22Rv1 (cell line): ENCODE measurements at regions not wholly inside any gene's neighbourhood (a gene's known extent, or its start where the extent isn't known, plus 50 kb on each side); places are given as distances from the start of the nearest gene placed in this dataset.

Experiments used
- H3K27ac ChIP-seq: fragments of 450-650 bp; 2 replicates; pipeline ENCODE4 v1.5.1; 2017
- ZFX ChIP-seq: fragments of 450-650 bp; IDR thresholded peaks from 2 replicates; pipeline ENCODE4 v1.6.1; 2017; ENCODE audit warnings: antibody characterized with exemption, borderline replicate concordance
- TF ChIP-seq, protein P1 (sequence below): fragments of 450-650 bp; IDR thresholded peaks from 2 replicates; pipeline ENCODE4 v1.5.1; 2017; ENCODE audit warnings: mild to moderate bottlenecking

DNA sequence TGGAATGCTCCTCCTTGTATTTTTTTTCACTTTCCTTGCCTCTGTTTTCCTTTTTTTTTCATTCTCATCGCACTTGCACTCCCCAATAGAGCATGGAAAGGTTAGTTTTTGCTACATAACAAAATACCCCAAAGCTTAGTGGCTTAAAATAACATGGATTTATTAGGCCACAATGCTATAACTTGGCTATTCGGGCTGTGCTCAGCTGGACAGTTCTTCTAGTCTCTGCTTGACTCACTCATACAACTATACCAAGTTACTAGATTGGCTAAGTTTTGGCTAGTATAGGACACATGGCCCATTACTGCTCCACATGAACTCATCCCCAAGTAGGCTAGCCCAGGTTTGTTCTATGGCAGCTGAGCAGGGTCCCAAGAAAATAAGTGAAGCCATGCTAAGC is 94.5 kb upstream of the ANKEF1 start:
- H3K27ac ChIP-seq = no peak overlapping the region
- TF ChIP-seq, protein P1, sequence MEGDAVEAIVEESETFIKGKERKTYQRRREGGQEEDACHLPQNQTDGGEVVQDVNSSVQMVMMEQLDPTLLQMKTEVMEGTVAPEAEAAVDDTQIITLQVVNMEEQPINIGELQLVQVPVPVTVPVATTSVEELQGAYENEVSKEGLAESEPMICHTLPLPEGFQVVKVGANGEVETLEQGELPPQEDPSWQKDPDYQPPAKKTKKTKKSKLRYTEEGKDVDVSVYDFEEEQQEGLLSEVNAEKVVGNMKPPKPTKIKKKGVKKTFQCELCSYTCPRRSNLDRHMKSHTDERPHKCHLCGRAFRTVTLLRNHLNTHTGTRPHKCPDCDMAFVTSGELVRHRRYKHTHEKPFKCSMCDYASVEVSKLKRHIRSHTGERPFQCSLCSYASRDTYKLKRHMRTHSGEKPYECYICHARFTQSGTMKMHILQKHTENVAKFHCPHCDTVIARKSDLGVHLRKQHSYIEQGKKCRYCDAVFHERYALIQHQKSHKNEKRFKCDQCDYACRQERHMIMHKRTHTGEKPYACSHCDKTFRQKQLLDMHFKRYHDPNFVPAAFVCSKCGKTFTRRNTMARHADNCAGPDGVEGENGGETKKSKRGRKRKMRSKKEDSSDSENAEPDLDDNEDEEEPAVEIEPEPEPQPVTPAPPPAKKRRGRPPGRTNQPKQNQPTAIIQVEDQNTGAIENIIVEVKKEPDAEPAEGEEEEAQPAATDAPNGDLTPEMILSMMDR = no peak
- TF ChIP-seq ZFX = no peak

DNA sequence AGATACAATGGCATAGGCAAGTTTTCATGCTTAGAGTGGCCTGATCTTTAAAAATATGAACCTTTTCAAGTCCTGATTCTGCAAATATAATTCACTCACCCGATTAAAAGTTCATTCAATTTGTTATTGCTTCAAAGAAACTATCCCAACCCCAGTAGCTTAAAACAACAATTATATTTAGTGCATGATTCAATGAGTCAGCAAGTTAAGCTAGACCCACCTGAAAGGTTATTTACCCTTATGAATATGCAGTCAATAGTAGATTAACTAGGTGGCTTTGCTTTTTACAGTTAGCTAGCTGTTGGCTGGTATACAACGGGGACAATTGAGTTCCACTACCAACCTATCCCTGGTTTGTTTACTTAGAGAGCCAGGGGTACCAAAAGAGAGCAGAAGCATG is 95.6 kb upstream of the ANKEF1 start:
- H3K27ac ChIP-seq = no peak overlapping the region
- TF ChIP-seq, protein P1 = no peak
- TF ChIP-seq ZFX = no peak

DNA sequence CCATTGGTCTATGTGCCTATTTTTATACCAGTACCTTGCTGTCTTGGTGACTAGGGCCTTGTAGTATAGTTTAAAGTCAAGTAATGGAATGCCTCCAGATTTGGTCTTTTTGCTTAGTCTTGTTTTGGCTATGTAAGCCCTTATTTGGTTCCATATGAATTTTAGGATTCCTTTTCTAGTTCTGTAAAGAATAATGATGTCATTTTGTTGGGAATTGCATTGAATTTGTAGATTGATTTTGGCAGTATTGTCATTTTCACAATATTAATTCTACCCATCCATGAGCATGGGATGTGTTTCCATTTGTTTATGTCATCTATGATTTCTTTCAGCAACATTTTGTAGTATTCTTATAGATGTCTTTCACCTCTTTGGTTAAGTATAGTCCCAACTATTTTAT is 96.4 kb upstream of the PAK5 start:
- TF ChIP-seq, protein P1 = no peak
- no peak for TF ChIP-seq ZFX
- H3K27ac ChIP-seq = no peak overlapping the region

DNA sequence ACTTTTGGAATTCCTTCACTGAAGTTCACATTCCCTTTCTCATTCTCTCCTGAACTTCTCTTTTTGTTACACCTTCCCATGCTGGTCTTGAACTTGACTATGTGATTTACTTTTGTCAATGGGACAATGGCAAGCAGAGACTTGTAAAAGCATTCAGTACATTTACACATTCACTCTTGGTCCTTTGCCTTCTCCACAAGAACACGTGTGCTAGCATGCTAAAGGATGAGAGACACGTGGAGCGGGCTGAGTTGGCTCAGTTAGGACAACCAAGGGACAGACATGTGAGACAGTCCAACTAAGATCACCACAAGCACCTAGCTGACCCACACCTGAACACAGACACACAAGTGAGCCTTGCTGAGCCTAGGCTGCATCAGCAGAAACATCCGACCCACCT is 91.3 kb upstream of the PAK5 start:
- no peak overlapping the region for H3K27ac ChIP-seq
- TF ChIP-seq, protein P1 = no peak
- TF ChIP-seq ZFX = no peak

DNA sequence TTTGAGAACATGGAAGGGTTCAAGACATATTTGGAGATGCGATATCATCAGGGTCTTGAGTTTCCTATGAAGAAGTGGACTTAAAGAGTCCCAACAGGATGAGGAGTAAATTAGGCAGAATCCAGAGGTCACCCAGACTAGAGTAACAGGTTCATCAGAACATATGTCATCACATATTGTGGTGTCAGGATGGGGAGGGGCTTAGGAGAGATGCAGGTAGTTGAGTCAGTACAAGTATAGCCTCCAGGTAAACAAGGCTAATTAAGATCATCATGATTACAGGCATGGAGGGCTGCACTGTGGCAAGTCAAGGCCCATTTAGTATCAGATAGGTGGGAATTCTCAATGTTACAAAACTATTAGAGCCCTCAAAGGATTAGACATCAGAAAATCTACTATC is 90.1 kb upstream of the PAK5 start:
- no peak overlapping the region for H3K27ac ChIP-seq
- TF ChIP-seq, protein P1 = no peak
- TF ChIP-seq ZFX = no peak

DNA sequence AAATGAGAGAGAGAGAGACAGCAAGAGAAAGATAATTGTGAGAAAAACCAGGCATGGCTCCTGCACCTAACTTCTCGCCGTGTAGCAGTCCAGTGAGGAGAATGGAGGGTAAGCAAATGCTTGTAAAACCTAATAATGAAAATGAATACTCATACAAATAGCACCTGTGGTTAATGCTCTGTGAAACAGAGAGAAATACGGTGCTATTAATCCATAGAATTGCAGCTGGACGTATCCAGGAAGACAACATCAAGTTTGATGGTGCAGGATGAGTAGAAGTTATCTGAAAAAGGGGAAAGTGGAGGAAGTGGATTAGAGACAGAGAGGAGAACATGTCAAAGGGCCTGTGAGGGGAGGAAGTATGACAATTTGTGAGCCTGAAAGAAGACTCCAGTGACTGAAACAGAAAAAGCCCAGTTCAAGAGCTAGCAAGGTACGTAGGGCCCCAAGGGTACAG is 89.4 kb upstream of the PAK5 start:
- TF ChIP-seq, protein P1 = no peak
- TF ChIP-seq ZFX = no peak
- no peak overlapping the region for H3K27ac ChIP-seq

DNA sequence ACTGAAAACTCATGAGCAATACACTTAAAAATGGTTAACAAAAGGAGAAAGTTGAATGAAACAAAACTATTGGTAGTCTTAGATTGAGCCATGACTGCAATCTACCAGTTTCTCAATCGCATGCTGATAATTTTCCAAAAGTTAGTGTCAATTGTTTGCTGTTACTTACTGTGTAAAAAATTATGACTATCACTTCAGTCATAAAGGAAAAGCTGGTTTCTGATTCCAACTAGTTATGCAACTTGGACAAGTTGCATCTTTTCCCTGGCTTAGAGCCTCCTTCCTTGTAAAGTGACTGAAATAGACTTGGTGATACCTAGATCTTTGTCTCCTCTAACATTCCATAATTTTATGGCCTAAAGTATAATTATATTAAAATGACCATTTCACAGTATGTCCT is 88.3 kb upstream of the PAK5 start:
- TF ChIP-seq ZFX = no peak
- TF ChIP-seq, protein P1 = no peak
- H3K27ac ChIP-seq = no peak overlapping the region
